ENCODE measurements at regions not wholly inside any gene's neighbourhood (a gene's known extent, or its start where the extent isn't known, plus 50 kb on each side); places are given as distances from the start of the nearest gene placed in this dataset.

DNA sequence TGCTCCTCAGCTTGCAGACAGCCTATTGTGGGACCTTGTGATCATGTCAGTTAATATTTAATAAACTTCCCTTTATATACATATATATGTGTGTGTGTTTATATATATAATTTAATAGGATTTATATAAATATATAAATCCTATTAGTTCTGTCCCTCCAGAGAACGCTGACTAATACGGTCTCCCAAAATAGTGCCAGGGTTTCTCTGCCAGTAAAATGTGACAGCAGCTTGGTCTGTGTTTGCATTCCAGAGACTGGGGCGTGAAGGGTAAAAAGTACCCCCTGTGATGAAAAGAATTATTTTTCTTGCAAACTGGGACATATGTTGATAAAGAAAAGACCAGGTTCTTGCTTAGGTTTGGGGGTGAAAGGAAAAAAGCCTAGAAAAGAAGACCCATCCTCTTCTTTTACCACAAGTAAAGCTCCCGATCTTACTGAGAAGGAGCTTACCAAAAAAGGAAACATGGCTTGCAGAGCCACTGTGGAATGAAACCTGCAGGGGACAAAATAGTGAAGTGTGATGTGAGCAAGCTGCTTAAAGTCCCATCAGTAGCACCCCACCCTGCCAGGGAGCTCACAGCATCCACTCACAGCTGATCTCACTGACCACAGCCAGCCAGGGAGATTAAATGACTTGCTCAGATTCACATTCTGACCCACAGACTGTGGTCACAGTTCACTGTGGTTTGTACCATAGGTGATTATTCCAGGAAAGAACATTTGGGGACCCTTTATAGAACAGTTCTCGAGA, 110.9 kb upstream of the RMP24 start:
- Histone ChIP-seq H3K4me1 (ENCODE audit: low read depth) (no peaks in the 10 kb centered on the region), H3K36me3 (ENCODE audit: low read depth) (no peaks in the 10 kb centered on the region), H3K9me3 (no peaks in the 10 kb centered on the region), H3K4me3 (no peak overlapping the region)
- DNase-seq = no peak
- intact Hi-C loops (cut with DNase I, micrococcal nuclease) = no loop called here
- ATAC-seq = no peak
- TF ChIP-seq, protein P1, sequence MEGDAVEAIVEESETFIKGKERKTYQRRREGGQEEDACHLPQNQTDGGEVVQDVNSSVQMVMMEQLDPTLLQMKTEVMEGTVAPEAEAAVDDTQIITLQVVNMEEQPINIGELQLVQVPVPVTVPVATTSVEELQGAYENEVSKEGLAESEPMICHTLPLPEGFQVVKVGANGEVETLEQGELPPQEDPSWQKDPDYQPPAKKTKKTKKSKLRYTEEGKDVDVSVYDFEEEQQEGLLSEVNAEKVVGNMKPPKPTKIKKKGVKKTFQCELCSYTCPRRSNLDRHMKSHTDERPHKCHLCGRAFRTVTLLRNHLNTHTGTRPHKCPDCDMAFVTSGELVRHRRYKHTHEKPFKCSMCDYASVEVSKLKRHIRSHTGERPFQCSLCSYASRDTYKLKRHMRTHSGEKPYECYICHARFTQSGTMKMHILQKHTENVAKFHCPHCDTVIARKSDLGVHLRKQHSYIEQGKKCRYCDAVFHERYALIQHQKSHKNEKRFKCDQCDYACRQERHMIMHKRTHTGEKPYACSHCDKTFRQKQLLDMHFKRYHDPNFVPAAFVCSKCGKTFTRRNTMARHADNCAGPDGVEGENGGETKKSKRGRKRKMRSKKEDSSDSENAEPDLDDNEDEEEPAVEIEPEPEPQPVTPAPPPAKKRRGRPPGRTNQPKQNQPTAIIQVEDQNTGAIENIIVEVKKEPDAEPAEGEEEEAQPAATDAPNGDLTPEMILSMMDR (IDR thresholded peaks at IDR 0.05) = no peak

GRCh38 chr18:35862119-35862640, 110.3 kb upstream of the RMP24 start:
- Histone ChIP-seq H3K4me1 (ENCODE audit: low read depth) (no peaks in the 10 kb centered on the region), H3K36me3 (ENCODE audit: low read depth) (no peaks in the 10 kb centered on the region), H3K9me3 (no peaks in the 10 kb centered on the region), H3K4me3 (no peak overlapping the region)
- TF ChIP-seq, protein P1 (IDR thresholded peaks at IDR 0.05) = no peak
- no peak for DNase-seq
- ATAC-seq = no peak
- intact Hi-C loops (cut with DNase I, micrococcal nuclease) = no loop called here

- Histone ChIP-seq H3K36me3 (ENCODE audit: low read depth) (no peaks in the 10 kb centered on the region), H3K4me1 (ENCODE audit: low read depth) (no peaks in the 10 kb centered on the region), H3K4me3 (no peak overlapping the region), H3K9me3 (no peaks in the 10 kb centered on the region)
- ATAC-seq (no peak), DNase-seq (no peak)
- intact Hi-C loops (cut with DNase I, micrococcal nuclease) = no loop called here
- TF ChIP-seq, protein P1 (IDR thresholded peaks at IDR 0.05) = no peak
These were observed 107.6 kb upstream of the RMP24 start for GRCh38 chr18:35864916-35865315.

- no peak for ATAC-seq
- H3K4me3 ChIP-seq = no peak overlapping the region
- intact Hi-C loops (cut with DNase I, micrococcal nuclease) = no loop called here
These were observed 103.6 kb upstream of the RMP24 start for GRCh38 chr18:35868915-35869314.

GRCh38 chr18:35871337-35871736, 101.1 kb upstream of the RMP24 start:
- DNase-seq (no peak), ATAC-seq (no peak)
- Histone ChIP-seq H3K9me3 (peaks cover 5% of the 10 kb centered on the region), H3K4me1 (ENCODE audit: low read depth) (no peaks in the 10 kb centered on the region), H3K36me3 (ENCODE audit: low read depth) (no peaks in the 10 kb centered on the region), H3K4me3 (no peak overlapping the region)
- intact Hi-C loops (cut with DNase I, micrococcal nuclease) = no loop called here
- TF ChIP-seq, protein P1 (IDR thresholded peaks at IDR 0.05) = no peak

More at GRCh38 chr18:35868915-35869314, 103.6 kb upstream of the RMP24 start:
- Histone ChIP-seq H3K4me1 (ENCODE audit: low read depth) (no peaks in the 10 kb centered on the region), H3K9me3 (peaks cover 5% of the 10 kb centered on the region), H3K36me3 (ENCODE audit: low read depth) (no peaks in the 10 kb centered on the region)
- TF ChIP-seq, protein P1 (IDR thresholded peaks at IDR 0.05) = no peak
- no peak for DNase-seq
